HL-60 (cell line): ENCODE measurements at regions not wholly inside any gene's neighbourhood (a gene's known extent, or its start where the extent isn't known, plus 50 kb on each side); places are given as distances from the start of the nearest gene placed in this dataset.

Experiments used
- GABPA ChIP-seq: IDR thresholded peaks from 2 replicates; pipeline ENCODE4 v1.6.1; 2012; ENCODE audit warnings: low read depth
- POLR2AphosphoS5 ChIP-seq: IDR thresholded peaks from 2 replicates; pipeline ENCODE4 v1.6.1; 2012; ENCODE audit warnings: low read depth
- REST ChIP-seq: IDR thresholded peaks from 2 replicates; pipeline ENCODE4 v1.6.1; 2012; ENCODE audit warnings: low read depth; ENCODE audit not compliant: insufficient replicate concordance
- SPI1 ChIP-seq: IDR thresholded peaks from 2 replicates; pipeline ENCODE4 v1.6.1; 2012; ENCODE audit warnings: low read depth, mild to moderate bottlenecking, borderline replicate concordance
- TF ChIP-seq, protein P1 (sequence below): IDR thresholded peaks from one replicate; pipeline ENCODE4 v1.5.1; 2011; ENCODE audit warnings: low read length, control low read depth, inconsistent platforms; ENCODE audit not compliant: insufficient read depth

- TF ChIP-seq, protein P1, sequence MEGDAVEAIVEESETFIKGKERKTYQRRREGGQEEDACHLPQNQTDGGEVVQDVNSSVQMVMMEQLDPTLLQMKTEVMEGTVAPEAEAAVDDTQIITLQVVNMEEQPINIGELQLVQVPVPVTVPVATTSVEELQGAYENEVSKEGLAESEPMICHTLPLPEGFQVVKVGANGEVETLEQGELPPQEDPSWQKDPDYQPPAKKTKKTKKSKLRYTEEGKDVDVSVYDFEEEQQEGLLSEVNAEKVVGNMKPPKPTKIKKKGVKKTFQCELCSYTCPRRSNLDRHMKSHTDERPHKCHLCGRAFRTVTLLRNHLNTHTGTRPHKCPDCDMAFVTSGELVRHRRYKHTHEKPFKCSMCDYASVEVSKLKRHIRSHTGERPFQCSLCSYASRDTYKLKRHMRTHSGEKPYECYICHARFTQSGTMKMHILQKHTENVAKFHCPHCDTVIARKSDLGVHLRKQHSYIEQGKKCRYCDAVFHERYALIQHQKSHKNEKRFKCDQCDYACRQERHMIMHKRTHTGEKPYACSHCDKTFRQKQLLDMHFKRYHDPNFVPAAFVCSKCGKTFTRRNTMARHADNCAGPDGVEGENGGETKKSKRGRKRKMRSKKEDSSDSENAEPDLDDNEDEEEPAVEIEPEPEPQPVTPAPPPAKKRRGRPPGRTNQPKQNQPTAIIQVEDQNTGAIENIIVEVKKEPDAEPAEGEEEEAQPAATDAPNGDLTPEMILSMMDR, result no peak
- TF ChIP-seq POLR2AphosphoS5 (no peak), SPI1 (no peak), GABPA (no peak), REST (no peak)
Measured at GRCh38 chr15:58283302-58283701, 145.1 kb downstream of the AQP9 start.
